ENCODE measurements at regions not wholly inside any gene's neighbourhood (a gene's known extent, or its start where the extent isn't known, plus 50 kb on each side); places are given as distances from the start of the nearest gene placed in this dataset.
"Not testable (repeated sequence)": the region's sequence is repeated elsewhere in the genome, so short reads cannot be mapped to it uniquely, and the experiment has no call there.

GRCh38 chr11:3523567-3523966 lies 118.2 kb downstream of the ART5 start:
- H3K4me3 ChIP-seq; in situ Hi-C loops (cut with MboI); H3K9me2 ChIP-seq (ENCODE audit: insufficient read depth); H3K9ac ChIP-seq; H3K4me2 ChIP-seq (ENCODE audit: unreplicated experiment); H3K9me3 ChIP-seq (ENCODE audit: low read depth); H3K27me3 ChIP-seq (replicated peaks; ENCODE audit: insufficient read depth); H2AFZ ChIP-seq; H3K36me3 ChIP-seq (ENCODE audit: low read depth); H3K27ac ChIP-seq; H4K20me1 ChIP-seq (ENCODE audit: insufficient read depth); H3K4me1 ChIP-seq (ENCODE audit: insufficient read depth); H3K79me2 ChIP-seq (ENCODE audit: insufficient read depth); DNase-seq; H3F3A ChIP-seq (ENCODE audit: insufficient read depth): not testable (repeated sequence)

- H3K4me1 ChIP-seq (ENCODE audit: insufficient read depth); H3F3A ChIP-seq (ENCODE audit: insufficient read depth); H3K36me3 ChIP-seq (ENCODE audit: low read depth); in situ Hi-C loops (cut with MboI); H3K4me2 ChIP-seq (ENCODE audit: unreplicated experiment); H3K9ac ChIP-seq; H2AFZ ChIP-seq; DNase-seq; H3K79me2 ChIP-seq (ENCODE audit: insufficient read depth); H4K20me1 ChIP-seq (ENCODE audit: insufficient read depth); H3K27me3 ChIP-seq (replicated peaks; ENCODE audit: insufficient read depth); H3K27ac ChIP-seq; H3K4me3 ChIP-seq; H3K9me3 ChIP-seq (ENCODE audit: low read depth); H3K9me2 ChIP-seq (ENCODE audit: insufficient read depth): not testable (repeated sequence)
These were observed 120.9 kb downstream of the ART5 start for GRCh38 chr11:3520905-3521304.

- H3K27ac ChIP-seq; H3K9me2 ChIP-seq (ENCODE audit: insufficient read depth); H3K9me3 ChIP-seq (ENCODE audit: low read depth); H3K4me2 ChIP-seq (ENCODE audit: unreplicated experiment); H3K9ac ChIP-seq; in situ Hi-C loops (cut with MboI); H3K36me3 ChIP-seq (ENCODE audit: low read depth); H3K4me1 ChIP-seq (ENCODE audit: insufficient read depth); H3K79me2 ChIP-seq (ENCODE audit: insufficient read depth); H2AFZ ChIP-seq; H3F3A ChIP-seq (ENCODE audit: insufficient read depth); DNase-seq; H3K27me3 ChIP-seq (replicated peaks; ENCODE audit: insufficient read depth); H4K20me1 ChIP-seq (ENCODE audit: insufficient read depth); H3K4me3 ChIP-seq: not testable (repeated sequence)
- WGBS, 2 experiments (ENCODE audit: low coverage in 1 of 2, low lambda C conversion rate in 2 of 2, missing lambda C conversion rate in 2 of 2) = 38 to 41% methylated on average over 5 of the region's 5 CpGs
These were observed 122.0 kb downstream of the ART5 start for GRCh38 chr11:3519841-3520240.

- H3K27me3 ChIP-seq (replicated peaks; ENCODE audit: insufficient read depth); H3K9me3 ChIP-seq (ENCODE audit: low read depth); H3F3A ChIP-seq (ENCODE audit: insufficient read depth); in situ Hi-C loops (cut with MboI); H4K20me1 ChIP-seq (ENCODE audit: insufficient read depth); H3K4me1 ChIP-seq (ENCODE audit: insufficient read depth); DNase-seq; H3K79me2 ChIP-seq (ENCODE audit: insufficient read depth); H3K4me2 ChIP-seq (ENCODE audit: unreplicated experiment); H3K4me3 ChIP-seq; H3K27ac ChIP-seq; H3K9me2 ChIP-seq (ENCODE audit: insufficient read depth); H2AFZ ChIP-seq; H3K9ac ChIP-seq; H3K36me3 ChIP-seq (ENCODE audit: low read depth): not testable (repeated sequence)
- WGBS, 2 experiments (ENCODE audit: low coverage in 1 of 2, low lambda C conversion rate in 2 of 2, missing lambda C conversion rate in 2 of 2) = 16 to 18% methylated on average over 4 of the region's 4 CpGs
These were observed 124.7 kb downstream of the ART5 start for GRCh38 chr11:3516934-3517567.

- H4K20me1 ChIP-seq (ENCODE audit: insufficient read depth); H3K9ac ChIP-seq; H3K79me2 ChIP-seq (ENCODE audit: insufficient read depth); H3K36me3 ChIP-seq (ENCODE audit: low read depth); H3K9me2 ChIP-seq (ENCODE audit: insufficient read depth); H3K4me2 ChIP-seq (ENCODE audit: unreplicated experiment); H3K9me3 ChIP-seq (ENCODE audit: low read depth); H3K4me1 ChIP-seq (ENCODE audit: insufficient read depth); H3K27ac ChIP-seq; DNase-seq; H3F3A ChIP-seq (ENCODE audit: insufficient read depth); H3K4me3 ChIP-seq; in situ Hi-C loops (cut with MboI); H3K27me3 ChIP-seq (replicated peaks; ENCODE audit: insufficient read depth); H2AFZ ChIP-seq: not testable (repeated sequence)
- WGBS, 2 experiments (ENCODE audit: low coverage in 1 of 2, low lambda C conversion rate in 2 of 2, missing lambda C conversion rate in 2 of 2) = 29 to 42% methylated on average over 6 of the region's 6 CpGs
These were observed 125.4 kb downstream of the ART5 start for GRCh38 chr11:3516345-3516933.

GRCh38 chr11:3514635-3515424 lies 127.0 kb downstream of the ART5 start:
- H3K4me1 ChIP-seq (ENCODE audit: insufficient read depth); H4K20me1 ChIP-seq (ENCODE audit: insufficient read depth); H3F3A ChIP-seq (ENCODE audit: insufficient read depth); in situ Hi-C loops (cut with MboI); H3K4me3 ChIP-seq; H3K79me2 ChIP-seq (ENCODE audit: insufficient read depth); H2AFZ ChIP-seq; H3K36me3 ChIP-seq (ENCODE audit: low read depth); H3K9me3 ChIP-seq (ENCODE audit: low read depth); H3K27ac ChIP-seq; H3K9ac ChIP-seq; DNase-seq; H3K27me3 ChIP-seq (replicated peaks; ENCODE audit: insufficient read depth); H3K9me2 ChIP-seq (ENCODE audit: insufficient read depth); H3K4me2 ChIP-seq (ENCODE audit: unreplicated experiment): not testable (repeated sequence)
- WGBS, 2 experiments (ENCODE audit: low coverage in 1 of 2, low lambda C conversion rate in 2 of 2, missing lambda C conversion rate in 2 of 2) = 23 to 27% methylated on average over 15 of the region's 15 CpGs

GRCh38 chr11:3513311-3513710 lies 128.5 kb downstream of the ART5 start:
- H3K27ac ChIP-seq; H3K9ac ChIP-seq; H3K36me3 ChIP-seq (ENCODE audit: low read depth); DNase-seq; H3K4me3 ChIP-seq; in situ Hi-C loops (cut with MboI); H2AFZ ChIP-seq; H3K9me3 ChIP-seq (ENCODE audit: low read depth); H3F3A ChIP-seq (ENCODE audit: insufficient read depth); H3K79me2 ChIP-seq (ENCODE audit: insufficient read depth); H4K20me1 ChIP-seq (ENCODE audit: insufficient read depth); H3K4me2 ChIP-seq (ENCODE audit: unreplicated experiment); H3K4me1 ChIP-seq (ENCODE audit: insufficient read depth); H3K9me2 ChIP-seq (ENCODE audit: insufficient read depth); H3K27me3 ChIP-seq (replicated peaks; ENCODE audit: insufficient read depth): not testable (repeated sequence)
- 51% methylated on average over 10 of the region's 12 CpGs for WGBS, 2 experiments (ENCODE audit: low coverage in 1 of 2, low lambda C conversion rate in 2 of 2, missing lambda C conversion rate in 2 of 2)

Data from GM23248 (cell line).